GM19438 (cell line): ENCODE measurements at regions not wholly inside any gene's neighbourhood (a gene's known extent, or its start where the extent isn't known, plus 50 kb on each side); places are given as distances from the start of the nearest gene placed in this dataset.

Experiments
- ATAC-seq: cut with Tn5 transposase; IDR thresholded peaks from one replicate; pipeline ENCODE4 v1.9.1; 2021; ENCODE audit warnings: low read depth; ENCODE audit not compliant: unreplicated experiment

DNA sequence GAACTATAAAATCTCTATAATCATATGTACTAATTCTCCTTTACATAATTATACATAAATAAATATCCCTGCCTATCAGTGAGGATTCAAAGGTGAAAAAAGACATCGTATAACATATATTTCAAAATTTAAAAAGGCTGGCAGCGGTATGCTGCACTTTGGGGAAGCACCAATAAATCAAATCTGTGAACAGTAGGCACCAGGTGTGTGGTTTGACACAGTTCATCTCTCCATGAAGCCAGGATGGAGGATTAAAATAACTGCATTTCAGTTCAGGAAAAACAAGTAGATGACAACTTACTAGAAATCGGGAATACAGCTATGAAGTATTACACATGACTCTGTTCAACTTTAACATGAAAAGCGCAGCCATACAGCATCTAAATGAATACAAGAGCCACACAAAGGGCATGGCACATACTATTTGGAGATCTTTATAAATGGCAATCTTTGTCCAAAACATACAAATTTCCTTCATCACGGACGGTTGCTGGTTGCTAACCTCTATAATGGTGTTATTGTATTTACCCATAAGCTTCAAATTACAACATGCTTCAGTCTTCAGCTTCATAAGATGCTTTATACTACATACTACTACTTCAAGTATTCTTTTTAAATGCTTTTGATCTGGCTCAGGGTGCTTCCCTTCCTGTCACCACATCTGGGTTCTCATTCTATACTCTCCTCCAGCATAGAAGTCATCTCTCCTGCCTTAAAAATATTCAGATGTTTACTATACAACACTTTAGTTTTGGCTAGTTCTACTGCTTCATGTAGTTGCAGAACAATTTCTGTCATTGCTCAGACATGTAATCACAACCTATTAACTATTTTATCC, 128.7 kb downstream of the KLF12 start:
- ATAC-seq: no peak

DNA sequence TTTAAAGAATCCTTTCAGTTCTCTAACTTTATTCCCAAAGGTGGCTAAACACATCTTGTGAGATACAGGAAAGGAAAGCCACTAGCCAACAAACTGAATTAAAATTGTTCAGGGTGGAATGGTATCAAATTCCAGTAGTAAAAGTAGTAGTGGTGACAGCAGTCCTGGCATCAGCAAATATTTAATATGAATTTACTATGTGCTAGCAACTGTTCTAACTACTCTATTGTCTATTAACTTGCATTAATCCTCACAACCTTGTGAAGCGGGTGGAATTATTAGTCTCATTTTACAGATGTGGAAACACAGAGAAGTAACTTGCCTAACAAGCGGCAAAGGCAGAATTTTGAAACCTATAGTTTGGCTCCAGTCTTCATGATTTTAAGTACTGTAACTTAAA, 130.1 kb downstream of the KLF12 start:
- no peak for ATAC-seq

DNA sequence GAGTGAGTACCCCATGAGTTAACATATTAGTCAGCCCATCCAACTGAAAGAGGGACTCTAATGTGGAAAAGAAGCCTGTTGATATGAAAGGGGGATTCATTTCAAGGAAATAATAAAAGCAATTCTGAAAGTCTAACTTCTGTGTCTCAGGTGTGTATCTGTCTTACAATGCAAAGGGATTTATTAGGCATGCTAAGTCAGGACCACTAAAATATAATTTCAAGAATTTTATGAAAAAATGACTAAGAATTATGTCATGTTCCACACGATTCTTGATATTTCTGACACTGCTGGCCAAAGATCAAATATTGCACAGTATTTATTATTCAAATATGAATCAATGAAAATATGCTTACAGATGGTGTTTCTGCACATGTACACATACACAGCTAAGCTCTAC, 130.8 kb downstream of the KLF12 start:
- no peak for ATAC-seq

DNA sequence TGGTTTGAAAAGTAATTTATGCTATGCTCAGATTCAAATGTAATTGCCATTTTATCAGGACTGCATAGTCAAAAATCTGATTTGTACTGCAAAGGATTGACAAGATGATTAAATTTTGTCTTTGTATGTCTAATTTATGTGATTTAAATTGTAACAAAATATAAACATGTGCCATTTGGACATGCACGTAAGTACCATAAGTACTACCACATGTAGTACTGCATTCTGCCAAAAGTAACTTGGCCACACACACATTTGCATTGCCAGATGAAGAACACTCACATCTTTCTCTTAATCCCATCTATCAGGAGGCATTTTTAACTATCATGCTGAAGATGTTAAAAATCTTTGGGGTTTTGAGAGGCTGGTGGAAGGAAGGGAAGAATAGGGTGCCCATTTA, 133.3 kb downstream of the KLF12 start:
- ATAC-seq: no peak

DNA sequence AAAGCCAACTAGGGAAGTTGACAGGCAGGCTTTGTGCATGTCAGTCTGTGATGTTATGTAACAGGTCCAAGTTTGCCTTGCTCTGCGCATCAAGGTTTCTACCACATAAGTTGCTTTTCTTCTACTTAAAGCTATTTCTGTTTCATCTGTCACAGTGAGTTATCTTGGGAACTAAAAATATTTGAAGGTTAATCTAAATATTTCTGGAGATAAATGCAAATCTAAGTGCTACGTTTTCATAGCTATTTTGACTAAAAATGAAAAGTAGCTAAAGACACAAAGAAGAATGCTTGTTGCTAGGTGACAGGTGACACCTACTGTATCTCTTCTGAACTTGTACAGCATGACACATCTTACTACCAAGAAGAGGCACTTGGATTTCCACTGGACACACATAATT, 135.6 kb downstream of the KLF12 start:
- no peak for ATAC-seq

DNA sequence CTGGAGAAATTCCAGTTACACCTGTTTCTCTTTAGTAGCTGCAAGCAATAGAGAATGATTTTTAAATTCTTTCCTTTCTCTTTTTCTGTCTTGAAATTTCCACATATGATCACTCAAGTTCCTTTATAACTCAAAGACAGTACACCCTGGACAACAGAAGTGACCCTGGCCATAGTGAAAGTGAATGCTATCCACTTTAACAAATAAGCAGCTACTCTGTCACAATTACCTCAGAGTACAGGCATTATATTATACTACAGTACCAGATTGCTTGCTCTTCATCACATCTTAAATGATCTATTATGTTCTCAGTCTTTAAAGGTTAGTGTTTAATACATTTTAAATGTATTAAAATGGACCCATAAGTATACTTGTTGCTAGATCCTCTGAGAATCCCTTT, 136.2 kb downstream of the KLF12 start:
- no peak for ATAC-seq

DNA sequence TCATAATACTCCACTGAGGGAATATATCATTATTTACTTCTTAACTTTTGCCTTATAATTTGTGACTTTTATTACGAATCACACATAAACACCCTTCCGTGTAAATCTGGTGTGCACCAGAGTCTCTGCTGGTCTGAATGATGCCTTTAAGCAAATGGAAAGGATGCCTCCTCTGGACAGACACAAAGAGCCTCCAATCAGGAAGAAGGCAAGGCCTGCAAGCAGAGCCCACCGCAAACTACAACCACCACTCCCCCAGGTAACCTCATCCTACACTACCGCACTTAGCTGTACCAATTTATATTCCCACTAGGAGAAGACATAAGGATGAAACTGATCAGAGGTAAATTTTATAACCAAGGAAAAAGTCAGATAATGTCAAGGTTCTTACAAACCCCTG, 137.6 kb downstream of the KLF12 start:
- no peak for ATAC-seq

DNA sequence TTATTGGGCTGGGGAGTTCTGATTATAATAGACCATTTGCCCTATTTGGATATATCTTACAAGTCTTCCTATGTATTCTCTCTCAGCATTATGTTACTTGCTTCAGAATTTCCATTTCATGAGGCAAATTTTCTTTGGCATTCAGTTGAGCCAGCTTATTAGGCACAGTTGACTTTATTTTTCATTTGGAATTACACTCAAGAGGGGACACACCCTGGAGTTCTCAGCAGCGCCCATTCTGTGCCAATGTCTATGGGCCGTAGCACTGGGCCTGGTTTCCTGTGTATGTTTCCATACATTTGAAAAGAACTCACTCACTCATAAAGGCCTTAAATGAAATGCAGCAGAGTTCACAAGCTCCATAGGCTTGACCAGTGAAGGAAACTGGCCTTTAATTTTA, 138.5 kb downstream of the KLF12 start:
- ATAC-seq: no peak

DNA sequence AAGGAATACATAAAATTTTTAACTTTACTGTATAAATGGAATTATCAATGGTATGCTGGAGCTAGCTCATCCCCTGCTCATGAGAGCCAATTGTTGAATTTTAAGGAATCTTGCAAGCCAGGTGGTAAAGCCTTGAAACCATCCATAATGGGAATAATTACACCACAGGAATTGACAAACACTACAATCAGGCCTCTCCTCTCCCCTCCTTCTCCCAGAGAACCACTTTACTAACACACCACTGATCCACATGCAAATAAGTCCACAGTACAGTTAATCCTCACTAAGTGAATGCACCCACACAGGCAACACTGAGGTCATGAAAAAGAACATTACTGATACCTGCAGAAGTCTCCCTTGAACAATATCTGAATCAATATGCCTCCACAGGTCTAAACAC, 140.5 kb downstream of the KLF12 start:
- no peak for ATAC-seq

DNA sequence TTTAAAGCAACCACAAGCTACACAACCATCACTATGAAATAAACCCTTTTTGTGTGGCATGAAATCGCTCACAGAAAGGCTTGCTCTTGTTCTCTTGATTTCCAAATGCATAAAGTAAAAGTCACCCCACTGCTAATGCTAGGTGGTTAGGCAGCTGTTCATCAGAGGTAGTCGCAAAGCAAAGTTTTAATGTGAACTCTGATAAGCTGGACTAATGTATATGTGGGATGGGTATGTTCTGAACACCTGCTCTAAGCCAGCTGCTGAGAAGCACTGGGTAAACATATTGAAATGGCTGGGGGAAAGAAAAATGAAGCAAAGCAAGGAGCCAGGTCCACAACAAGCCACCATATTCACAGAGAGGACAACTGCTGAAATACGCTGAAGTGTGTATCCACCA, 142.3 kb downstream of the KLF12 start:
- no peak for ATAC-seq

DNA sequence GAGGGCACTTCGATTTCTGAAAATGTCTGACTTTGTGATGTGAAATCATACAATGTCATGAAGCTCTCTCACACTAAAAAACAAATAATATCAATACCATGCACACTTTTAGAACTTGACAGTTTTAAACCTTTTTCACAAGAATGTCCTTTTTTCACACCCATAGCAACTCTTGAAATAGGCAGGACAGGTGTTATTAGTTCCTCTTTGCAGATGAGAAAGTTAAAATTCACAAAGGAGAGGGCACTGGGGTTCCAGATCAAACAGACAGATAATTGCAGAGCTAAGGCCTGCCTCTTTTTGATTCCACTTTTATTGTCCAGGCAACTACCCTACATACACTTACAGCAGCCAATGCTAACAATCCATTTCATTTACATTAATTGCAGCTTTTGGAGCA, 142.8 kb downstream of the KLF12 start:
- ATAC-seq: no peak

DNA sequence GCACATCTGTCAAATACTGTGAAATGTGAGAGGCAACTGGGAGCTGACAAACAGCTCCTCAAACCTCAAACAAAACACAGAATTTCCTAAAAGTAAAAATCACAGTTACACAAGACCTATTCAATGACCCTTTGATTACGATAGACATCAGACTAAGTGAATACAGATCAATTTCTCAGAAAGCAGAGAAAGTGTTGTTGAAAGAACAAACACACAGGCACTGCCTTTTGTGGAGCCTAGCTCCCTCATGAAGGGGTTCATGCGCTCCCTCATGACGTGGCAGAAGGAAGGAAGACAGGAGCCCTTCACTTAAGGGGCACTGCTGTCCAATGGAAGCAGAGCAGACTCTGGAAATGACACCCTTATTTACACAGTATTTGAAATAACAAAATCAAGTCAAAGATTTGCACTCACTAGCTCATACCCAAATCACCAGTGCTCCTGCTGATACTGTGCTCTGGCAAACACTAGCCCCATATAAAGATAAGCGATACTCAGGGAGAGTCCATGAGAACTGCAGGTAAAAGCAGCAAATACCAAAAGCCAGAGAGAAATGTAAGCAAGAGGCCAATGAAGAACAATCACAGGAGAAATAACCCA, 144.9 kb downstream of the KLF12 start:
- ATAC-seq: no peak

DNA sequence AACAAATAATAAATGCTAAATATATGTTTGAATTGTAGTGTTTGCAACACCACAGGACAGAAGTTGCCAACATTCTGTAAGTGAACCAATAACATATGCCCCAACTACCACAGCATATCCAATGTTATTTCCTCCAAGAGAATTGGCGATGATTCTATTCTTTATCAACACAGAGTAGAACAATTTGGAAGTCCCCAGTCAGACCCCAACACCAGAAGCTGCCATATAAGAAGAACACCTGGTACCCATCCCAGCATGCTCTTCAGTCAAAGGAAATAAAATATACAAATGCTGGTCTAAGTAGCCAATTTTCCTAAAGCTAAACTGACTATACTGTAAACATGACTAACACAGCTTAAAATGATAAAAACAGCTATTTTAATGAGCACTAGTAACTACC, 145.7 kb downstream of the KLF12 start:
- no peak for ATAC-seq

DNA sequence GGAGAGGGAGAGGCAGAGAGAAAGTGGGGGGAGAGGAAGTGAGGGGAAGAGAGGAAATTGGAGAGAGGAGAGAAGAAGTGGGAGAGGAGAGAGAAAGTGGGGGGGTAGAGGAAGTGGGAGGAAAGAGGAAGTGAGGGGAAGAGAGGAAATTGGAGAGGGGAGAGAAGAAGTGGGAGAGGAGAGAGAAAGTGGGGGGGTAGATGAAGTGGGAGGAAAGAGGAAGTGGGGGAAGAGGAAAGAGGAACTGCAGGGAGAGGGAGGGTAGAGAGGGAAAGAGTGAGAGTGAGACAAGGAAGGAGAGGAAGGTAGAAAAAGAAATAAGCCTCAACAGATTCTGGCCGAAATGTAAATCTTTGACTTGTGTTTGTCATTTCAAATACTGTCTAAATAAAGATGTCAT, 146.6 kb downstream of the KLF12 start:
- no peak for ATAC-seq

DNA sequence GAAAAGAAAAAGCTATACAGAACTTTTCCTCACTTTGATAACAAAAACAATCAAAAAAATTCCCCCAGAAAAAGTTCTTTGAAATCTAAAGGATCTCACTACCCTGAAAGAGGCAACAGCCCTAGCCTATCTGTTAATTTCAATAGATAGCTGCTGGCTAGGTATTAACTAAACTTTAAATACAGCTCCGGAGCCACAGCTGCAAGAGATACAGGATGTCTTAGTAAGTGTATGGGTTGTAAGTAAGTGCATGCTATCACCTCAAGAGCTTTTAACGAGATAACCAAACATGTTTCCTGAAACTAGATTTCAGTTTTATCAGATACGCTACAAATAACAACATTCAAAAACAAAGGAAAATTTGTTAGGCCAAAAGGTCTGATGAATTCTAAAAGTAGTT, 148.4 kb downstream of the KLF12 start:
- ATAC-seq: no peak

DNA sequence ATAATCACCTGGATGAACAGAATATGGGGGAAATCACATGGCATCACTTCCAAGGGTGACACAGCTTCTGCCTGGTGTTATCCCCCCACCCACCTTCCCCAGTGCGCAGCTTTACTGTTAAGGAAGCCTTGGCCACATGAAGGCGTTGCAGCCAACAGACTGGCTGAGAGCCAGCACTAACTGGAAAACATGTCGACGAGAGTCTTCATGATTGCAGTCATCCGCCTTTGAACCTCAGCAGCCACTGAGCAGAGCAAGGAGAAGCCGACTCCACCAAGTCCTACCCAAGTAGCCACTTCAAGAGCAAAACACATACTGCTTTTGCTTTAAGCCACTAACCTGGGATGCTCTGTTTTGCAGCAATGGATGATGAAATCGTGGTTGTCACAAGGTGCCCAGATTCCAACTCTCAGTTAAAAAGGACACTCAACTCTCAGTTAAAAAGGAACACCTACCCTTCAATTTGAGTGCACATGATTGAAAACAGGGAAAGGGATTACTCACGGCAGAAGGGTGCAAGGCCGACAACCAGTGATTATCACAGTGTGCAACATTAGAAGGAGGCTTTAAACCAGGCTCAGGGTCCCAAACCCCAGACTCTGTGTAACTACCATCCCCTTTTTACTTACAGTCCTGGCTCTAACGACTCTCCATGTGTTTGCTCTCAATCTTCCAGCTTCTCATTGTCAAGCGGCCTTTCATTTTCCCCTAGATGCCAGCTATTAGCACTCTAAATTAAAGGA, 149.1 kb downstream of the KLF12 start:
- no peak for ATAC-seq

DNA sequence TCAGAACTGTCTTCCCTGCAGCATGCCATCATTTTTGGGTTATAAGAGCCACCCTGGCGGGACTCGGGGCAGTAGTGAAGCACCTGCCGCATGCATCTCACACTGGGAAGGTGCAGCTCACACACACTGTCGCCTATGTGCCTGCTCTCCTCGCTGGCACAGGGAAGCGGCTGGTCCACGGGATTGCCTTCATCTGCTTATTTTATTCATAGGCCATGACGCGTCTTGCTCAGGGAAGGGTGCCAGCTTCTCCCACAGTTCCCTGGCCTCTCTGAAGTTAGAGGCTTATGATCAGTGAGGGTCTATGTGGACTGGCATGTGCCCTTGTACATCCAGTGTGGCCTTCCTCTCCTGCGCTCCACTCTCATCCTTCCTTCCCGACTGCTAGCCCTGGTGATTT, 150.0 kb downstream of the KLF12 start:
- ATAC-seq: no peak

DNA sequence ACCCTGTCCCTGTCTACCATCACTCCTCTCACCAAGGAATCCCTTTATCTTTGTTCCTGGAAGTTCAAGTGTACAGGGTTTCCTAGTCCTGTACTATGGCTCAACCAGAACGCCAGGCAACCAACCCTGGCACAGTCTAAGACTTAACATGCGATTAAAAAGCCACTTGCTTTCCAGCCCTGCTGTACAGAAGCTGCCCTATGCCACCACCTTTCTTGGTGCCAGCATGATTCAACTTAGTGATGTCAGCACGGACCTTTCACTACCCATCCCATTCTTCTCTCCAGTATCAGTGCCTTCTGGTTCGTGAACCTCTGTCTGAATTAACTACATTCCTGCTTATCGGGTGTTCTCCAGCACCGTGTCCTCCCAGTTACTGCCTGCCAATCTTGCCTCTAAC, 151.1 kb downstream of the KLF12 start:
- ATAC-seq: no peak

DNA sequence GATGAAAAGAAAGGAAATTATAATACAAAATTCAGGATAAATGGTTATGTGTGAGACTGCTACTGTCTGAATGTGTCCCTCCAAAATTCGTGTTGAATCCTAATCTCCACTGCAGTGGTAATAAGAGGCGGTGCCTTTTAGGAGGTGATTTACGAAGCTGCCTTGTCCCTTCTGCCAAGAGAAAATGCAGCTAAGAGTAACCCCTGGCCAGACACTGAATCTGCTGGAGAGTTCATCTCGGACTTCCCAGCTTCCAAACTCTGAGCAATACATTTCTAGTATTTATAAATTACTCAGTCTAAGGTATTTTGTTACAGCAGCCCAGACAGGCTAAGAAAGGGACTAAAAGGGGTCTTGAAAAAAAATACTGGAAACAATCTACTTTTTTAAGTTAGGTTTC, 152.6 kb downstream of the KLF12 start:
- no peak for ATAC-seq

DNA sequence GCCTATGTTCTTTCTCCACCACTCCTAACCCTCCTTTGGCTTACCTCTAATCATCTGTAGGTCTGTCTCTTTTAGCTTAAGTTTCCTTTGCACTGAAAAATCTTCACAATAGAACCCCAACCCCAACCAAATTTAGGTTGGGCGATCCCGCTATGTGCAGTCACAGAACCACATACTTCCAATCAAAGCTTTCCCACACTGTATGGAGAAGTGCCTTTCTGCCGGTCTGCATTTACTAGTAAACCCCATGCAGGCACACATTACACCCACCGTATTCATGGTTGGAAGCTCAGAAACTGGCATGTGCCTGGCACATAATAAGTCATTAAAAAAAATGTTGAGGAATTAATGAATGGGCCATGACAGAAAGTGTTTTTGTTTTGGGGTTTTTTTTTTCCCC, 158.4 kb downstream of the KLF12 start:
- no peak for ATAC-seq

DNA sequence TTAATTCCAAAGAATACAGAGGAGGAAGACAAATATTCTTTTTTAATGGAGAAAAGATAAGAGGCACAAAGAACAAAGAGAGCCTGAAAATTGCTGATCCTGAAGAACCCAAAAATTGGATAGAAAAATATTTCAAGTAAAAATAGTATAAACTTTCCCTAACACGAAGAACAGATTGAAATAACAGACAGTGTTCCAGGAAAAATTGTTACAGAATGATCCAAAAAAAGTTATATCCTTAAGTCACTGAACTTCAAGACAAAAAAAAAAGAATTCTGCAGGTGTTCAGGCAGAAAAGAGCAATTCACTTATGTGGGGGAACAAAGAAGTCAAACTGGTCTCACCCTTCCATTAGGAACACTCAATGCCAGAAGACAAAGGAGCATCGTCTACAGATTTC, 160.2 kb downstream of the KLF12 start:
- ATAC-seq: no peak

DNA sequence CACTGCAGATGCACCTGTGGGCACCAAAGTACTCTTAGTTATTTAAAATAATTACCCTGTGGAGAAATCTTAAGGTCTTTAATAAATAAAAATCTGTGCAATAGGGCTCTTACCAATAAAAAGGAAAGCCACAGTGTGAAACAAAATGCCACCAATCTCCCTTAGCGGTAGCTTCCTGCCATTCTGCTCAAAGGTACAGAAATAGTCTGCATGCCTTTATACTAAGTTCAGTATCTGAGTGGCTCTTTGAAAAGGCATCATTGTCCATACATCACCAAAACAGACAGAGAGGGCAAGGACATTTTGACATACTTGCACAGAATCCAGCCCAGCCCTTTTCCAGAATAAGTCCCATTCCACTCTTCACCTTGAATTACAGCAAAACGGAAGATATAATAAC, 161.0 kb downstream of the KLF12 start:
- no peak for ATAC-seq
